ENCODE measurements at regions not wholly inside any gene's neighbourhood (a gene's known extent, or its start where the extent isn't known, plus 50 kb on each side); places are given as distances from the start of the nearest gene placed in this dataset.

GRCh38 chr14:85280074-85280473 lies 249.9 kb upstream of the FLRT2 start:
- no peak for DNase-seq (ENCODE audit: low read depth)

- DNase-seq (ENCODE audit: low read depth): no peak
Measured at GRCh38 chr14:85281921-85282320, 248.0 kb upstream of the FLRT2 start.

GRCh38 chr14:85288041-85288440 lies 241.9 kb upstream of the FLRT2 start:
- no peak for DNase-seq (ENCODE audit: low read depth)

GRCh38 chr14:85291731-85292130 lies 238.2 kb upstream of the FLRT2 start:
- no peak for DNase-seq (ENCODE audit: low read depth)

GRCh38 chr14:85293612-85294234 lies 236.2 kb upstream of the FLRT2 start:
- DNase-seq (ENCODE audit: low read depth): no peak

- no peak for DNase-seq (ENCODE audit: low read depth)
Measured at GRCh38 chr14:85295318-85295717, 234.6 kb upstream of the FLRT2 start.

GRCh38 chr14:85296456-85297210 lies 233.3 kb upstream of the FLRT2 start:
- no peak for DNase-seq (ENCODE audit: low read depth)

- DNase-seq (ENCODE audit: low read depth): no peak
Measured at GRCh38 chr14:85300107-85300506, 229.8 kb upstream of the FLRT2 start.

GRCh38 chr14:85301506-85301905 lies 228.4 kb upstream of the FLRT2 start:
- DNase-seq (ENCODE audit: low read depth): no peak

GRCh38 chr14:85306024-85306423 lies 223.9 kb upstream of the FLRT2 start:
- no peak for DNase-seq (ENCODE audit: low read depth)

GRCh38 chr14:85308531-85309300 lies 221.2 kb upstream of the FLRT2 start:
- no peak for DNase-seq (ENCODE audit: low read depth)

GRCh38 chr14:85310491-85311272 lies 219.3 kb upstream of the FLRT2 start:
- DNase-seq (ENCODE audit: low read depth): no peak

GRCh38 chr14:85313560-85314207 lies 216.3 kb upstream of the FLRT2 start:
- DNase-seq (ENCODE audit: low read depth): no peak

- DNase-seq (ENCODE audit: low read depth): no peak
Measured at GRCh38 chr14:85315290-85315689, 214.7 kb upstream of the FLRT2 start.

- DNase-seq (ENCODE audit: low read depth): no peak
Measured at GRCh38 chr14:85315733-85316290, 214.1 kb upstream of the FLRT2 start.

GRCh38 chr14:85316701-85317410 lies 213.1 kb upstream of the FLRT2 start:
- DNase-seq (ENCODE audit: low read depth): no peak

GRCh38 chr14:85317491-85318021 lies 212.4 kb upstream of the FLRT2 start:
- no peak for DNase-seq (ENCODE audit: low read depth)

- DNase-seq (ENCODE audit: low read depth): no peak
Measured at GRCh38 chr14:85319101-85319500, 210.8 kb upstream of the FLRT2 start.

- no peak for DNase-seq (ENCODE audit: low read depth)
Measured at GRCh38 chr14:85319998-85320630, 209.8 kb upstream of the FLRT2 start.
